Smooth muscle cell (in vitro differentiated cells): ENCODE measurements at regions not wholly inside any gene's neighbourhood (a gene's known extent, or its start where the extent isn't known, plus 50 kb on each side); places are given as distances from the start of the nearest gene placed in this dataset.

Experiments
- DNase-seq: peaks from one replicate; lab custom pipeline; 2025; ENCODE audit not compliant: unreplicated experiment; lab: John Stamatoyannopoulos, UW
- H2AFZ ChIP-seq: fragments of 200-600 bp; sonication (generic); 2 replicates; pipeline ENCODE4 v1.6.0; 2016; ENCODE audit warnings: antibody characterized with exemption, low read depth, mild to moderate bottlenecking
- H3F3A ChIP-seq: fragments of 200-600 bp; sonication (generic); 2 replicates; pipeline ENCODE4 v1.6.0; 2017; ENCODE audit warnings: antibody characterized with exemption, low read depth
- H3K27ac ChIP-seq: fragments of 200-600 bp; sonication (generic); 2 replicates; pipeline ENCODE4 v1.5.1; 2016; ENCODE audit warnings: low read depth, mild to moderate bottlenecking
- H3K27me3 ChIP-seq: fragments of 200-600 bp; sonication (generic); 2 replicates; pipeline ENCODE4 v1.6.1; 2016; ENCODE audit warnings: low read depth, mild to moderate bottlenecking
- H3K36me3 ChIP-seq: fragments of 200-600 bp; sonication (generic); 2 replicates; pipeline ENCODE4 v1.5.1; 2016; ENCODE audit warnings: low read depth
- H3K4me1 ChIP-seq: fragments of 200-600 bp; sonication (generic); 2 replicates; pipeline ENCODE4 v1.5.1; 2016; ENCODE audit warnings: low read depth
- H3K4me2 ChIP-seq: fragments of 200-600 bp; sonication (generic); 2 replicates; pipeline ENCODE4 v1.6.0; 2016; ENCODE audit warnings: mild to moderate bottlenecking
- H3K4me3 ChIP-seq: fragments of 200-600 bp; sonication (generic); 2 replicates; pipeline ENCODE4 v1.5.1; 2016; ENCODE audit warnings: mild to moderate bottlenecking
- H3K79me2 ChIP-seq: fragments of 200-600 bp; sonication (generic); 2 replicates; pipeline ENCODE4 v1.6.0; 2016; ENCODE audit warnings: low read depth, mild to moderate bottlenecking
- H3K9ac ChIP-seq: fragments of 200-600 bp; sonication (generic); 2 replicates; pipeline ENCODE4 v1.6.0; 2016; ENCODE audit warnings: low read depth
- H3K9me3 ChIP-seq: fragments of 200-600 bp; sonication (generic); replicated peaks from 2 replicates; pipeline ENCODE4 v1.5.1; 2016; ENCODE audit warnings: low read depth
- H4K20me1 ChIP-seq: fragments of 200-600 bp; sonication (generic); 2 replicates; pipeline ENCODE4 v1.6.0; 2016; ENCODE audit warnings: low read depth
- WGBS: methylation state at CpG from one replicate; pipeline ENCODE4 v1.1.7; 2016; ENCODE audit warnings: low lambda C conversion rate; 5-methylcytosine and 5-hydroxymethylcytosine counted together
- TF ChIP-seq, protein P1 (sequence below): fragments of 200-600 bp; sonication (generic); IDR thresholded peaks from 2 replicates; pipeline ENCODE4 v1.5.1; 2017; ENCODE audit warnings: borderline replicate concordance, mild to moderate bottlenecking, antibody characterized with exemption; ENCODE audit not compliant: insufficient read depth, poor library complexity, severe bottlenecking

DNA sequence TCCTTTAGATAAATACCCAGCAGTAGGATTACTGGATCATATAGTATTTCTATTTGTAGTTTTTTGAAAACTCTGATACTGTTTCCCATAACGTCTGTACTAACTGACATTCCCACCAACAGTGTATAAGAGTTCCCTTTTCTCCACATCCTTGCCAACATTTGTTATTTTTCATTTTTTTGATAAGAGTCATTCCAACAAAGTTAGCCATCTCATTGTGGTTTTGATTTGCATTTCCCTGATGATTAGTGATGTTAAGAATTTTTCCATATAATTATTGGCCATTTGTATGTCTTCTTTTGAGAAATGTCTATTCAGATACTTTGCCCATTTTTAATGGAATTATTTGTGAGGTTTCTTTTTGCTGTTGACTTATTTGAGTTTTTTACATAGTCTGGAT is 486.0 kb downstream of the FLRT2 start:
- Histone ChIP-seq H4K20me1 (no peaks in the 10 kb centered on the region), H3K4me1 (no peaks in the 10 kb centered on the region), H3K27me3 (no peaks in the 10 kb centered on the region), H3K79me2 (no peaks in the 10 kb centered on the region), H3K4me3 (no peak overlapping the region), H3K4me2 (no peak overlapping the region), H3K27ac (no peak overlapping the region), H3K36me3 (no peaks in the 10 kb centered on the region), H3K9ac (no peak overlapping the region), H2AFZ (no peak overlapping the region), H3F3A (no peaks in the 10 kb centered on the region), H3K9me3 (no peaks in the 10 kb centered on the region)
- no peak for DNase-seq
- TF ChIP-seq, protein P1, sequence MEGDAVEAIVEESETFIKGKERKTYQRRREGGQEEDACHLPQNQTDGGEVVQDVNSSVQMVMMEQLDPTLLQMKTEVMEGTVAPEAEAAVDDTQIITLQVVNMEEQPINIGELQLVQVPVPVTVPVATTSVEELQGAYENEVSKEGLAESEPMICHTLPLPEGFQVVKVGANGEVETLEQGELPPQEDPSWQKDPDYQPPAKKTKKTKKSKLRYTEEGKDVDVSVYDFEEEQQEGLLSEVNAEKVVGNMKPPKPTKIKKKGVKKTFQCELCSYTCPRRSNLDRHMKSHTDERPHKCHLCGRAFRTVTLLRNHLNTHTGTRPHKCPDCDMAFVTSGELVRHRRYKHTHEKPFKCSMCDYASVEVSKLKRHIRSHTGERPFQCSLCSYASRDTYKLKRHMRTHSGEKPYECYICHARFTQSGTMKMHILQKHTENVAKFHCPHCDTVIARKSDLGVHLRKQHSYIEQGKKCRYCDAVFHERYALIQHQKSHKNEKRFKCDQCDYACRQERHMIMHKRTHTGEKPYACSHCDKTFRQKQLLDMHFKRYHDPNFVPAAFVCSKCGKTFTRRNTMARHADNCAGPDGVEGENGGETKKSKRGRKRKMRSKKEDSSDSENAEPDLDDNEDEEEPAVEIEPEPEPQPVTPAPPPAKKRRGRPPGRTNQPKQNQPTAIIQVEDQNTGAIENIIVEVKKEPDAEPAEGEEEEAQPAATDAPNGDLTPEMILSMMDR = no peak
- WGBS = 58% methylated on average over 1 of the region's 1 CpG

DNA sequence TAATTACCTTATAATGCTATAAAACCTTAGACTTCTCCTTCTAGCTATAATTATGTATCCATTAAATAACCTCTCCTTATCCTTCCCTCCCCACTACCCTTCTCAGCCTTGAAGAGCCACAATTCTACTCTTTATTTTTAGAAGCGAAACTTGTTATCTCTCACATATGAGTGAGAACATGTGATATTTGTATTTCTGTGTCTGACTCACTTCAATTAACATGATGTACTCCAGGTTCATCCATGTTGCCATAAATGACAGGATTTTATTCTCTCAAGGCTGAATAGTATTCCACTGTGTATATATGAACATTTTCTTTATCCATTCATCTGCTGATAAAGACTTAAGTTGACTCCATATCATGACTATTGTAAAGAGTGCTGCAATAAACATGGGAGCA is 485.6 kb downstream of the FLRT2 start:
- no peak overlapping the region for H3K4me2 ChIP-seq
- H3K27ac ChIP-seq = no peak overlapping the region
- DNase-seq = no peak

GRCh38 chr14:86013641-86014040 is 483.7 kb downstream of the FLRT2 start:
- DNase-seq = no peak
- Histone ChIP-seq H3F3A (no peaks in the 10 kb centered on the region), H3K9me3 (no peaks in the 10 kb centered on the region), H3K4me3 (no peak overlapping the region), H3K27ac (no peak overlapping the region), H3K27me3 (no peaks in the 10 kb centered on the region), H3K36me3 (no peaks in the 10 kb centered on the region), H3K4me2 (no peak overlapping the region), H3K4me1 (no peaks in the 10 kb centered on the region), H3K79me2 (no peaks in the 10 kb centered on the region), H3K9ac (no peak overlapping the region), H2AFZ (no peak overlapping the region), H4K20me1 (no peaks in the 10 kb centered on the region)
- TF ChIP-seq, protein P1 = no peak
- 52% methylated on average over 3 of the region's 3 CpGs for WGBS

More for the DNA sequence above, 485.6 kb downstream of the FLRT2 start:
- no peaks in the 10 kb centered on the region for H3K27me3 ChIP-seq
- no peaks in the 10 kb centered on the region for H3F3A ChIP-seq
- no peak overlapping the region for H3K9ac ChIP-seq
- H2AFZ ChIP-seq = no peak overlapping the region
- no peaks in the 10 kb centered on the region for H3K9me3 ChIP-seq
- TF ChIP-seq, protein P1 = no peak
- H3K36me3 ChIP-seq = no peaks in the 10 kb centered on the region
- no peaks in the 10 kb centered on the region for H3K4me1 ChIP-seq
- H4K20me1 ChIP-seq = no peaks in the 10 kb centered on the region
- H3K79me2 ChIP-seq = no peaks in the 10 kb centered on the region
- WGBS = 73% methylated on average over 1 of the region's 1 CpG
- no peak overlapping the region for H3K4me3 ChIP-seq

DNA sequence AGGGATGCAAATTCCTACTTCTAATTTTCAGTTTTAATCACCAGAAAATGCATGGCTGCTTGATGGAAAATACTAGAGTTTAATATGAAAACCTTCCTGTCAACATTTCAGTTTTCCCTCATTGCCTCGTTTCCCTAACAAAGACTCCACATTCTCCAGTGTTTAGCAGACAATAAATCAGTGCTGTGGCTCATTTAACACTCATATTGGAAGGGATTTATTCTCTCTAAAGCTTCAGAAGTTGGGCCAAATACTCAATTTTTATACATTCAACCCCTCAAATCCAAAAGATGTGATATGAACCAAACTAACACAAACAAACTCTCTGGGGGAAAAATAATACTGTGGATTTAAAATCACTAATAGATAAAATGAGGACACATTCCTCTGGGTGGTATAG is 482.5 kb downstream of the FLRT2 start:
- H3F3A ChIP-seq = no peaks in the 10 kb centered on the region
- no peaks in the 10 kb centered on the region for H3K4me1 ChIP-seq
- H3K36me3 ChIP-seq = no peaks in the 10 kb centered on the region
- H3K4me3 ChIP-seq = no peak overlapping the region
- no peak overlapping the region for H3K9ac ChIP-seq
- WGBS = 47% methylated on average over 1 of the region's 1 CpG
- no peaks in the 10 kb centered on the region for H3K27me3 ChIP-seq
- TF ChIP-seq, protein P1 = no peak
- H3K4me2 ChIP-seq = no peak overlapping the region
- no peak for DNase-seq
- no peaks in the 10 kb centered on the region for H3K9me3 ChIP-seq
- no peaks in the 10 kb centered on the region for H3K79me2 ChIP-seq
- no peaks in the 10 kb centered on the region for H4K20me1 ChIP-seq
- H2AFZ ChIP-seq = no peak overlapping the region
- H3K27ac ChIP-seq = no peak overlapping the region
